HG02610 (cell line): ENCODE measurements at regions not wholly inside any gene's neighbourhood (a gene's known extent, or its start where the extent isn't known, plus 50 kb on each side); places are given as distances from the start of the nearest gene placed in this dataset.
A peak's percentile ranks its signal among the peaks of the same experiment; 100 is the strongest.

Experiments
- ATAC-seq: cut with Tn5 transposase; IDR thresholded peaks from one replicate; pipeline ENCODE4 v1.9.1; 2021; ENCODE audit warnings: mild to moderate bottlenecking, moderate library complexity; ENCODE audit not compliant: unreplicated experiment

GRCh38 chr14:65348137-65348536, 64.4 kb upstream of the FUT8 start:
- ATAC-seq, result no peak

GRCh38 chr14:65349100-65349499, 63.4 kb upstream of the FUT8 start:
- ATAC-seq, result no peak

GRCh38 chr14:65351493-65352194, 60.9 kb upstream of the FUT8 start:
- ATAC-seq, result peak; percentile 63

GRCh38 chr14:65352964-65353530, 59.5 kb upstream of the FUT8 start:
- ATAC-seq, result no peak

- no peak for ATAC-seq
Observed at GRCh38 chr14:65354131-65354530, 58.4 kb upstream of the FUT8 start.

- no peak for ATAC-seq
Observed at GRCh38 chr14:65354715-65355114, 57.8 kb upstream of the FUT8 start.

- ATAC-seq, result no peak
Observed at GRCh38 chr14:65356327-65356836, 56.1 kb upstream of the FUT8 start.

- ATAC-seq, result no peak
Observed at GRCh38 chr14:65357113-65357512, 55.4 kb upstream of the FUT8 start.

- ATAC-seq, result no peak
Observed at GRCh38 chr14:65357689-65358088, 54.8 kb upstream of the FUT8 start.

- no peak for ATAC-seq
Observed at GRCh38 chr14:65359503-65359902, 53.0 kb upstream of the FUT8 start.

GRCh38 chr14:65360144-65360784, 52.3 kb upstream of the FUT8 start:
- ATAC-seq, result no peak

GRCh38 chr14:65361920-65362319, 50.6 kb upstream of the FUT8 start:
- no peak for ATAC-seq
